ENCODE measurements at regions not wholly inside any gene's neighbourhood (a gene's known extent, or its start where the extent isn't known, plus 50 kb on each side); places are given as distances from the start of the nearest gene placed in this dataset.

DNA sequence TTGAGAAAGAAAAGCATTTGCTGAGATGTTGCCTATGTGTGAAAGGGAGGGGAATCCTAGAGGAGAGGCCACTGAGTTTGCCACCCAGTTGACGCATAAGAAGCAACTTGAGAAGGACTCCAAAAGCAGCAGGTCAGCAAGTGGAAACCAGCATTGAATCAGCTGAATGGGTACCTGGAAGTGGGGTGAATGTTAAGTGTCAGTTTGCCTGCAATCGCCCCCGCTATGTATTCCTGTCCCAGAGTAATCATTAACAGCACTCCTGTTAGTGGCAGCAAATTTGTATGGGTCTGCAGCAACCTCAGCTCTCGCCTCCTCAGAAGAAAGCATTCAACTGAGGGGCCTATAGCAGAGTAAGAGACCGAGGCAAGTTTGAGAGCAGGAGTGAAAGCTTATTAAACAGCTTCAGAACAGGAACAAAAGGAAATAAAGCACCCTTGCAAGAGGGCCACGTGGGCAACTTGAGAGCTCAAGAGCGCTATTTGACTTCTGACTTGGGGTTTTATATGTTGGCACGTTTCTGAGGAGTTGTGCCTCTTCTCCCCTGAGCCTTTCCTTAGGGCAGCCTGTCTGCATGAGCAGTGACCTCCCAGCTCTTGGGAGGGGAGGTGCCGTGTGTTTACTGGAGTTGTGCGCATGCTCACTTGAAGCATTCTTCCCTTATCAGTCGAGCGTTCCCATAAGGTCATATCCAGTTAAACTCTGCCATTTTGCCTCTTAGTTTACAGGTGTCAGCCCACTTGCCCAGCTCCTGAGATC lies 122.6 kb upstream of the PHACTR1 start:
- Mint-ChIP-seq H3K4me1 (ENCODE audit: low read depth) (no peaks in the 10 kb centered on the region), H3K4me3 (no peak overlapping the region), H3K9me3 (ENCODE audit: low read depth) (no peaks in the 10 kb centered on the region), H3K36me3 (no peaks in the 10 kb centered on the region), H3K27ac (no peak overlapping the region), H3K27me3 (peaks cover 13% of the 10 kb centered on the region)

GRCh38 chr6:12594530-12594893 lies 122.1 kb upstream of the PHACTR1 start:
- Mint-ChIP-seq H3K36me3 (no peaks in the 10 kb centered on the region), H3K27me3 (peaks cover 12% of the 10 kb centered on the region), H3K27ac (no peak overlapping the region), H3K4me3 (no peak overlapping the region), H3K9me3 (ENCODE audit: low read depth) (no peaks in the 10 kb centered on the region), H3K4me1 (ENCODE audit: low read depth) (no peaks in the 10 kb centered on the region)

- Mint-ChIP-seq H3K27ac (no peak overlapping the region), H3K36me3 (no peaks in the 10 kb centered on the region), H3K4me1 (ENCODE audit: low read depth) (no peaks in the 10 kb centered on the region), H3K4me3 (no peak overlapping the region), H3K27me3 (peaks cover 13% of the 10 kb centered on the region), H3K9me3 (ENCODE audit: low read depth) (no peaks in the 10 kb centered on the region)
These were observed 121.3 kb upstream of the PHACTR1 start for GRCh38 chr6:12595161-12595811.

DNA sequence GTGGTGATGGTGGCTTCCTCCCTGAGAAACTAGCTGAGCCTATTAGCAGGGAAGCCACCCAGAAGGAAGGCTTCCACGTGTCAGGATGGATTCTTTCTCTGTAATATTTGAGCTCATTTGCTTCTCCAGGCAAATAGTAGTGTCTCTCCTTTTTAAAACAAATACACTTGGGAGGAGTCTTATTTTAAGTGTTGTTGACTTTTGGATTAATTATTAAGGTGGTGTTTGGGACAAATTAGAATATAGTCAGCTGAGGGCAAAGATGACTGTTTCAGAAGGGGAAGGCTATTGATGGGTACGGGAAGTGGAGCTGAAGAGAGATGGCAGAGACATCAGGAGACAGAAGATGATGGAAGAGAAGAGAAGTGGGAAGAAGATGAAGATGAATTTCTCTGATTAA lies 119.8 kb upstream of the PHACTR1 start:
- Mint-ChIP-seq H3K4me1 (ENCODE audit: low read depth) (no peaks in the 10 kb centered on the region), H3K27me3 (peaks cover 15% of the 10 kb centered on the region), H3K36me3 (no peaks in the 10 kb centered on the region), H3K9me3 (ENCODE audit: low read depth) (no peaks in the 10 kb centered on the region), H3K27ac (no peak overlapping the region), H3K4me3 (no peak overlapping the region)

- no peak overlapping the region for H3K27ac Mint-ChIP-seq
- H3K4me3 Mint-ChIP-seq, result no peak overlapping the region
- no peaks in the 10 kb centered on the region for H3K36me3 Mint-ChIP-seq
- H3K27me3 Mint-ChIP-seq, result peaks cover 11% of the 10 kb centered on the region
- H3K9me3 Mint-ChIP-seq (ENCODE audit: low read depth), result no peaks in the 10 kb centered on the region
- H3K4me1 Mint-ChIP-seq (ENCODE audit: low read depth), result no peaks in the 10 kb centered on the region
These were observed 117.6 kb upstream of the PHACTR1 start for GRCh38 chr6:12598919-12599318.

DNA sequence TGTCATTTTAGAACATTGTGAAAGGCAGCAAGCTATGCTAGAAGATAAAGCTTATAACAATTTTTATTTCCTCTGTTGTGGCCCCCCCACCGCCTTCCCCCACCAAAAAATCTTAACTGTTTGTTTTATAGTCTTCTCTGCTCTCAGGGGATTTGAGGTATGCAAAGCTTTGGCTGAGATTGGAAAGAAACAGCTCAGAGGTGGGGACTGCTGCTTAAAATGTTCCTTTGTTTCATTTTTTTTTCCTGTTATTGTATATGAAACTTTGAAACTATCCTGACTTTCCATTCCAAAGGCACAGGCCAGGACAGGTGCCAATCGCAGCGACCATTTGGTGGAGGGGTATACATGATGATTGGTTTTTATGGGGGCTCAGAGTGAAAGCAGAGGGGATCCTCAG lies 114.7 kb upstream of the PHACTR1 start:
- no peaks in the 10 kb centered on the region for H3K9me3 Mint-ChIP-seq (ENCODE audit: low read depth)
- H3K4me1 Mint-ChIP-seq (ENCODE audit: low read depth), result peaks cover 2% of the 10 kb centered on the region
- H3K4me3 Mint-ChIP-seq, result no peak overlapping the region
- no peaks in the 10 kb centered on the region for H3K36me3 Mint-ChIP-seq
- H3K27ac Mint-ChIP-seq, result no peak overlapping the region
- H3K27me3 Mint-ChIP-seq, result peaks cover 9% of the 10 kb centered on the region

DNA sequence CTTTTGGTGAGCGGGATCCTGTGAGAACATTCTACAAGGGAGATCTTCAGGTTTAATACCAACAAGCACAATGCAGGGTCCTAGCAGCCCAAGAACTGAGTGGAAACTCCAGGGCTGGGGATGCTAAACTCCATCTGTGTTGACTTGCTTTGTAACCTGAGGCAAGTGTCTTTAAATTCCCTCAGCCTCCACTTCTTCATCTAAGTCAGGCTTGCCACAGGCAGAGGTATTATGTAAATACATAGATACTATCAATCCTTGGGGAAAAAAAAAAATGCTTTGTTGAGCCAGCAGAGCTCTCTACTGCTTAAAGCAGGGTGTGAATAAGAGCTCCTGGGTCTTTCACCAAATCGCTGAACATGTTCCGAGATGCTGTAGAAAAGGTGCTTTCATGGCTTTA lies 114.2 kb upstream of the PHACTR1 start:
- Mint-ChIP-seq H3K27me3 (peaks cover 12% of the 10 kb centered on the region), H3K4me1 (ENCODE audit: low read depth) (peaks cover 2% of the 10 kb centered on the region), H3K9me3 (ENCODE audit: low read depth) (no peaks in the 10 kb centered on the region), H3K27ac (no peak overlapping the region), H3K36me3 (no peaks in the 10 kb centered on the region), H3K4me3 (no peak overlapping the region)

DNA sequence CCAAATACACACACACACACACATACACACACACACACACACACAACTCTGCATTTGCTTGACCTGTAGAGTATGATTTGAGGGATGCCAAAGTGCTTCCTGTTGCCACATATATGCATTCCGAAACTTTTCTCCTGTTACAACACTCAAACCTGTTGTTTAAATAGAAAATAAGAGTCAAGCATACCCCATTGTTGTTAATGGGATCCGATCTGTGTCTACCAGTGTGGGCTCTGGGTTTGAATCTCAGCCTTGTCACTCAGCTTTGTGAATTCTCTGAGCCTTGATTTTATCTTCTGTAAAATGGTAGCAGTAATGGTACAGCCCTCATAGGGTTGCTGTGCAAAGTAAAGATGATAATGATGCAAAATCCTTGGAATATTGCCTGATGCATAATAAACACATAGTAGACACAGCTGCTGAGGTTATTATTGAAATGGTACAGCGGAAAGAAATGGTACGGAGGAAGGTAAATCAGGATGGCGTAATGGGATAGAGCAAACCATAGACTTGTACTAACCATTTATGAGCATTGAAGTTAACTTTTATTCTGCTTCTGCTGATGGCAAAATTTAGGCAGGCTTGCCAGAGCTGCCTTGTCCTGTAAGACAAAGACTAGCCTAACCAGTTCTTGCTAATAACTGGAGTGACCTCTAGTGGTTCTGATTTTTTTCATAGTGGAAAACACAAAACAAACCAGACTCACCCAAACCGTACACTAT lies 113.5 kb upstream of the PHACTR1 start:
- Mint-ChIP-seq H3K9me3 (ENCODE audit: low read depth) (no peaks in the 10 kb centered on the region), H3K36me3 (no peaks in the 10 kb centered on the region), H3K4me3 (no peak overlapping the region), H3K4me1 (ENCODE audit: low read depth) (peaks cover 2% of the 10 kb centered on the region), H3K27me3 (peaks cover 12% of the 10 kb centered on the region), H3K27ac (no peak overlapping the region)

GRCh38 chr6:12603673-12604049 lies 112.9 kb upstream of the PHACTR1 start:
- Mint-ChIP-seq H3K27me3 (peaks cover 12% of the 10 kb centered on the region), H3K4me3 (no peak overlapping the region), H3K9me3 (ENCODE audit: low read depth) (no peaks in the 10 kb centered on the region), H3K4me1 (ENCODE audit: low read depth) (peaks cover 2% of the 10 kb centered on the region), H3K27ac (no peak overlapping the region), H3K36me3 (no peaks in the 10 kb centered on the region)

- Mint-ChIP-seq H3K4me1 (ENCODE audit: low read depth) (peaks cover 2% of the 10 kb centered on the region), H3K4me3 (no peak overlapping the region), H3K9me3 (ENCODE audit: low read depth) (no peaks in the 10 kb centered on the region), H3K36me3 (no peaks in the 10 kb centered on the region), H3K27ac (no peak overlapping the region), H3K27me3 (peaks cover 11% of the 10 kb centered on the region)
These were observed 110.7 kb upstream of the PHACTR1 start for GRCh38 chr6:12605888-12606345.

- H3K4me1 Mint-ChIP-seq (ENCODE audit: low read depth), result peaks cover 2% of the 10 kb centered on the region
- no peaks in the 10 kb centered on the region for H3K9me3 Mint-ChIP-seq (ENCODE audit: low read depth)
- H3K36me3 Mint-ChIP-seq, result no peaks in the 10 kb centered on the region
- peaks cover 15% of the 10 kb centered on the region for H3K27me3 Mint-ChIP-seq
- H3K4me3 Mint-ChIP-seq, result no peak overlapping the region
- H3K27ac Mint-ChIP-seq, result no peak overlapping the region
These were observed 110.0 kb upstream of the PHACTR1 start for GRCh38 chr6:12606616-12607015.

GRCh38 chr6:12608016-12608860 lies 108.3 kb upstream of the PHACTR1 start:
- H3K4me3 Mint-ChIP-seq, result no peak overlapping the region
- H3K4me1 Mint-ChIP-seq (ENCODE audit: low read depth), result peaks cover 2% of the 10 kb centered on the region
- H3K27ac Mint-ChIP-seq, result no peak overlapping the region
- H3K9me3 Mint-ChIP-seq (ENCODE audit: low read depth), result no peaks in the 10 kb centered on the region
- no peaks in the 10 kb centered on the region for H3K36me3 Mint-ChIP-seq
- peaks cover 15% of the 10 kb centered on the region for H3K27me3 Mint-ChIP-seq

- no peaks in the 10 kb centered on the region for H3K9me3 Mint-ChIP-seq (ENCODE audit: low read depth)
- no peak overlapping the region for H3K27ac Mint-ChIP-seq
- H3K27me3 Mint-ChIP-seq, result peaks cover 15% of the 10 kb centered on the region
- H3K36me3 Mint-ChIP-seq, result no peaks in the 10 kb centered on the region
- H3K4me3 Mint-ChIP-seq, result no peak overlapping the region
- H3K4me1 Mint-ChIP-seq (ENCODE audit: low read depth), result peaks cover 2% of the 10 kb centered on the region
These were observed 107.7 kb upstream of the PHACTR1 start for GRCh38 chr6:12608874-12609273.

DNA sequence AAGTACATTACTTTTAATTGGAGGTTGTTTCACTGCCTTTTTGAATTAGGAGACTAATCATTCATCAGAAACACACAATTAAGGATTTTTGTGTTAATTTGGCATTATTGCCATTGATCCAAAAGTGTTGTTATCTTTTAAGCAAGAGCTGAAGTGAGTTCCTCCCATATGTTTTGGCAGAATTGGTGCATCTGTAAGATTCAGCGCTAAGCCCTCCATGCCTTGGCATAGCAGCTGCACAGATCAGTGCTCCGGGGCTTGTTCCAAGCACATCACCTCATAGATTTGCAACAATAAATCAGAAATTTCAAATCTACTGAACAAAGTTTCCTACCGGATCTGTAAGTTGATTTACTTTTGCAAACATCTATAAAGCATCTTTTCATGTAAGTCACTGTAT lies 106.8 kb upstream of the PHACTR1 start:
- Mint-ChIP-seq H3K36me3 (no peaks in the 10 kb centered on the region), H3K9me3 (ENCODE audit: low read depth) (no peaks in the 10 kb centered on the region), H3K27me3 (peaks cover 15% of the 10 kb centered on the region), H3K4me3 (no peak overlapping the region), H3K4me1 (ENCODE audit: low read depth) (peaks cover 2% of the 10 kb centered on the region), H3K27ac (no peak overlapping the region)

GRCh38 chr6:12610862-12611261 lies 105.7 kb upstream of the PHACTR1 start:
- H3K4me1 Mint-ChIP-seq (ENCODE audit: low read depth), result peaks cover under 1% of the 10 kb centered on the region
- H3K27me3 Mint-ChIP-seq, result peaks cover 12% of the 10 kb centered on the region
- H3K9me3 Mint-ChIP-seq (ENCODE audit: low read depth), result no peaks in the 10 kb centered on the region
- no peaks in the 10 kb centered on the region for H3K36me3 Mint-ChIP-seq
- no peak overlapping the region for H3K4me3 Mint-ChIP-seq
- no peak overlapping the region for H3K27ac Mint-ChIP-seq
